MM.1S (cell line): ENCODE measurements at regions not wholly inside any gene's neighbourhood (a gene's known extent, or its start where the extent isn't known, plus 50 kb on each side); places are given as distances from the start of the nearest gene placed in this dataset.

ENCODE experiments used
- EZH2 ChIP-seq: fragments of 300-600 bp; sonication (generic); optimal IDR thresholded peaks from 2 replicates; pipeline ENCODE3; 2017; ENCODE audit warnings: low read depth, mild to moderate bottlenecking, antibody characterized with exemption, low read length, mixed read lengths
- TF ChIP-seq, protein P1 (sequence below): fragments of 300-600 bp; sonication (generic); IDR thresholded peaks from 2 replicates; pipeline ENCODE4 v1.5.1; 2016; ENCODE audit warnings: antibody characterized with exemption, low read length, mixed read lengths

DNA sequence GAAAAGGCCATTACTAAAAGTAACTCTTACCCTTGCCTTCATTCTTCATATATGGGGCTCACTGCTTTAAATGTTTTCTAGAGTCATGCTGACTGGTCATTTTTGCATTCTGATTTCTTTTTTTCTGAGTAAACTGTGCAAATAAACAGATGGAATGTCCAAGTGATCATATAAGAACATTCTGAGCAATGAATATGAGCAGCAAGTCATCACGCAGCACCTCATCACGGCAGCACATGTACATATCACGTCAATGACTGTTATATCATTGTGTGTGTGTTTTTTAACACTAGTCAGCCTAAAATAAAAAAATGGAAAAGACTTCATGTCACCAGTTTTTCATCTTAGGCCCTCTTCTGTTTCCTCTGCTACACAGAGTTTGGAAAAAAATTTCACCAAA, 490.0 kb upstream of the ZFHX3 start:
- TF ChIP-seq, protein P1, sequence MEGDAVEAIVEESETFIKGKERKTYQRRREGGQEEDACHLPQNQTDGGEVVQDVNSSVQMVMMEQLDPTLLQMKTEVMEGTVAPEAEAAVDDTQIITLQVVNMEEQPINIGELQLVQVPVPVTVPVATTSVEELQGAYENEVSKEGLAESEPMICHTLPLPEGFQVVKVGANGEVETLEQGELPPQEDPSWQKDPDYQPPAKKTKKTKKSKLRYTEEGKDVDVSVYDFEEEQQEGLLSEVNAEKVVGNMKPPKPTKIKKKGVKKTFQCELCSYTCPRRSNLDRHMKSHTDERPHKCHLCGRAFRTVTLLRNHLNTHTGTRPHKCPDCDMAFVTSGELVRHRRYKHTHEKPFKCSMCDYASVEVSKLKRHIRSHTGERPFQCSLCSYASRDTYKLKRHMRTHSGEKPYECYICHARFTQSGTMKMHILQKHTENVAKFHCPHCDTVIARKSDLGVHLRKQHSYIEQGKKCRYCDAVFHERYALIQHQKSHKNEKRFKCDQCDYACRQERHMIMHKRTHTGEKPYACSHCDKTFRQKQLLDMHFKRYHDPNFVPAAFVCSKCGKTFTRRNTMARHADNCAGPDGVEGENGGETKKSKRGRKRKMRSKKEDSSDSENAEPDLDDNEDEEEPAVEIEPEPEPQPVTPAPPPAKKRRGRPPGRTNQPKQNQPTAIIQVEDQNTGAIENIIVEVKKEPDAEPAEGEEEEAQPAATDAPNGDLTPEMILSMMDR = no peak
- TF ChIP-seq EZH2 = no peak
